ENCODE measurements at regions not wholly inside any gene's neighbourhood (a gene's known extent, or its start where the extent isn't known, plus 50 kb on each side); places are given as distances from the start of the nearest gene placed in this dataset.
"Not testable (repeated sequence)": the region's sequence is repeated elsewhere in the genome, so short reads cannot be mapped to it uniquely, and the experiment has no call there.

DNA sequence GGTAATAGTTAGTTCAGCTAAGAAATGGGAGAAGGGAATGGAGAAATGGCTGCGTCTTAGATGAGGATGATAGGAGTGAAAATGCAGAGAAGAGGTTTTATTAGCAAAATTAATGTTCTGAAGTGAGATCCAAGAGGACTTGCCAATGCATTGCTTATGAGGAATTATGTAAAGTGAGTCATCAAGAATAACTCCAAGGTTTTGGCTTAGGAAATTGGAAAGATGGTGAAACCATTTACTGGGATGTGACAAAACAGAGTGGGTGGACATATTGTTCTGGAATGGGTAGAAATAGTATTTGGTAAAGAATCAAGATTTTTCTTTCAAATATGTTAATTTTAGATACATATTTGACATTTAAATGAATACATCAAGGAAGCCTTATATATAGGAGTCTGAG lies 306.6 kb upstream of the CYRIA start:
- Histone ChIP-seq H3K9me3 (ENCODE audit: insufficient read depth, low read depth) (no peaks in the 10 kb centered on the region), H3K36me3 (ENCODE audit: low read depth) (no peaks in the 10 kb centered on the region), H2AFZ (no peak overlapping the region), H4K20me1 (ENCODE audit: insufficient read depth) (no peaks in the 10 kb centered on the region), H3K79me2 (ENCODE audit: low read depth) (no peaks in the 10 kb centered on the region), H3K4me2 (no peak overlapping the region), H3K27me3 (ENCODE audit: insufficient read depth, low read depth) (no peaks in the 10 kb centered on the region), H3K4me1 (replicated peaks; ENCODE audit: insufficient read depth) (no peaks in the 10 kb centered on the region; the same call in 1 of the 2 replicates), H3F3A (ENCODE audit: insufficient read depth, low read depth) (no peaks in the 10 kb centered on the region), H3K9me2 (ENCODE audit: insufficient read depth) (peaks cover 5% of the 10 kb centered on the region; the same call in 1 of the 2 replicates), H3K4me3 (no peak overlapping the region), H3K27ac (no peak overlapping the region)
- TF ChIP-seq EZH2 (IDR thresholded peaks at IDR 0.05; ENCODE audit: low read depth) (no peak), CTCF (conservative IDR thresholded peaks at IDR 0.05) (no peak)
- ChIA-PET CTCF (no interaction called here), POLR2A (ENCODE audit: unreplicated experiment) (no interaction called here)
- DNase-seq = no peak
- BruUV-seq (replicated peaks) = no TSS peak
- intact Hi-C loops (cut with micrococcal nuclease; ENCODE audit: unreplicated experiment) = no loop called here

DNA sequence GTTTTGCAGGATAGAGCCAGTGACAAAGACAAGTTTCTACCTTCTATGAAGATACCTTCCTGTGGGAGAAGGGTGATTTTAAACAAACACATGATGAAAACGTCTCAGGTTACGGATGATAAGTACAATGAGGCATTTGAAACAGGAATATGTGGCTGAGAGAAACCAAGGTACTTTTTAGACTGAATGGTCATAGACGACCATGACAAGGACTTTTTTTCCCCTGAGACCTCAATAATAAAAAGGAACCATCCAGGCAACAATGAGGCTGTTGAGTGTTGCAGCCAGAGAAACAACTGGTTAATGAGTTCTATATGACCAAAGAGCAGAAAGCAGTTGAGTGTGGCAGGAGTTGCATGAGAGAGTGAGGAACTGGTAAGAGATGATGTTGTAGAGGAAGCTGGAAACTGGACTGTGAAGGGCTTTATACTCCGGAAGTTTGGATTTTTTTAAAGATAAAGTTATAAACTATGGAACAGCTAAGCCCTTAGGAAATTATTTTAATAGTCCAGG lies 306.1 kb upstream of the CYRIA start:
- Histone ChIP-seq H4K20me1 (ENCODE audit: insufficient read depth) (no peaks in the 10 kb centered on the region), H3K79me2 (ENCODE audit: low read depth) (no peaks in the 10 kb centered on the region), H3K4me3 (no peak overlapping the region), H3K27ac (no peak overlapping the region), H3K36me3 (ENCODE audit: low read depth) (no peaks in the 10 kb centered on the region), H3F3A (ENCODE audit: insufficient read depth, low read depth) (no peaks in the 10 kb centered on the region), H3K9me3 (ENCODE audit: insufficient read depth, low read depth) (no peaks in the 10 kb centered on the region), H3K9me2 (ENCODE audit: insufficient read depth) (peaks cover 5% of the 10 kb centered on the region; the same call in 1 of the 2 replicates), H3K27me3 (ENCODE audit: insufficient read depth, low read depth) (no peaks in the 10 kb centered on the region), H2AFZ (no peak overlapping the region), H3K4me1 (replicated peaks; ENCODE audit: insufficient read depth) (no peaks in the 10 kb centered on the region; the same call in 1 of the 2 replicates), H3K4me2 (no peak overlapping the region)
- intact Hi-C loops (cut with micrococcal nuclease; ENCODE audit: unreplicated experiment) = no loop called here
- no TSS peak for BruUV-seq (replicated peaks)
- TF ChIP-seq EZH2 (IDR thresholded peaks at IDR 0.05; ENCODE audit: low read depth) = no peak
- no peak for TF ChIP-seq CTCF (conservative IDR thresholded peaks at IDR 0.05)
- ChIA-PET CTCF (no interaction called here), POLR2A (ENCODE audit: unreplicated experiment) (no interaction called here)
- DNase-seq = no peak

DNA sequence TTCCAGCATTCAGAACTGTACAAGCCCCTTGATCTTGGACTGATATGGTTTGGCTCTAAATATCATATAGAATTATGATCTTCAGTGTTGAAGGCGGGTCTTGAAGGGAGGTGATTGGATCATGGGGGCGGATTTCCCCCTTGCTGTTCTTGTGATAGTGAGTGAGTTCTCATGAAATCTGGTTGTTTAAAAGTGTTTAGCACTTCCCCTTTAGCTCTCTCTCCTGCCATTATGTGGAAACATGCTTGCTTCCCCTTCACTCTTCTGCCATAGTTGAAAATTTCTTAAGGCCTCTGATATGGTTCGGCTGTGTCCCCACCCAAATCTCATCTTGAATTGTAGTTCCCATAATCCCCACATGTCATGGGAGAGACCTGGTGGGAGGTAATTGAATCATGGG lies 305.3 kb upstream of the CYRIA start:
- H3K27me3 ChIP-seq (ENCODE audit: insufficient read depth, low read depth); H3K9me2 ChIP-seq (ENCODE audit: insufficient read depth); H3K27ac ChIP-seq; BruUV-seq (replicated peaks); DNase-seq; H3K4me1 ChIP-seq (replicated peaks; ENCODE audit: insufficient read depth); H3K9me3 ChIP-seq (ENCODE audit: insufficient read depth, low read depth); H3K4me3 ChIP-seq; H4K20me1 ChIP-seq (ENCODE audit: insufficient read depth); CTCF ChIA-PET; intact Hi-C loops (cut with micrococcal nuclease; ENCODE audit: unreplicated experiment); H3K4me2 ChIP-seq; H2AFZ ChIP-seq; H3K36me3 ChIP-seq (ENCODE audit: low read depth); POLR2A ChIA-PET (ENCODE audit: unreplicated experiment); H3K79me2 ChIP-seq (ENCODE audit: low read depth); H3F3A ChIP-seq (ENCODE audit: insufficient read depth, low read depth): not testable (repeated sequence)

DNA sequence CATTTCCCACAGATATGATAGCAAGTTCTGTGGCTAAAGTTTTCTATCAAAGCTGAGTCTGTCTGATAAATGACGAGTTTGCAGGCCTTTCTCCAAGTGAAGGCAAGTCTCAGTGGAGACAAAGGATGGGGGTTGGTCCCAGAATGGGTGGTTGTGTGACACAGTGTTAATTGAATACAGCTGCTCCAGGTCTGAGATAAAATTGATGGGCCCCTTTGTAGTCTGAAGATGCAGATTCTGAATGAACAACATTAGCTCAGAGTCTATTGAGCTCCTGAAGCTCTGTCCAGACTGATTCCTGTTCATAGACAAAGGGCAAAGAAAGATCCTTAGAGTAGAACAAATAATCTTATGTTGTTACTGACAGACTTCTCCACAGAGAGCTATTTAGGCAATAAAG lies 296.9 kb upstream of the CYRIA start:
- Histone ChIP-seq H3K36me3 (ENCODE audit: low read depth) (no peaks in the 10 kb centered on the region), H2AFZ (no peak overlapping the region), H3K4me2 (no peak overlapping the region), H3K4me3 (no peak overlapping the region), H3K9me3 (ENCODE audit: insufficient read depth, low read depth) (no peaks in the 10 kb centered on the region; the same call in 1 of the 2 replicates), H3K4me1 (replicated peaks; ENCODE audit: insufficient read depth) (no peaks in the 10 kb centered on the region), H4K20me1 (ENCODE audit: insufficient read depth) (no peaks in the 10 kb centered on the region), H3K79me2 (ENCODE audit: low read depth) (no peaks in the 10 kb centered on the region), H3K9me2 (ENCODE audit: insufficient read depth) (no peaks in the 10 kb centered on the region; the same call in 1 of the 2 replicates), H3F3A (ENCODE audit: insufficient read depth, low read depth) (no peaks in the 10 kb centered on the region), H3K27ac (no peak overlapping the region), H3K27me3 (ENCODE audit: insufficient read depth, low read depth) (no peaks in the 10 kb centered on the region)
- POLR2A ChIA-PET (ENCODE audit: unreplicated experiment) = no interaction called here
- BruUV-seq (replicated peaks) = no TSS peak
- TF ChIP-seq CTCF (conservative IDR thresholded peaks at IDR 0.05) = no peak
- no peak for TF ChIP-seq EZH2 (IDR thresholded peaks at IDR 0.05; ENCODE audit: low read depth)
- DNase-seq = no peak
- intact Hi-C loops (cut with micrococcal nuclease; ENCODE audit: unreplicated experiment) = no loop called here
- CTCF ChIA-PET = no interaction called here

All from PC-9 (cell line).